Hypothalamus (tissue), 51 donors: ENCODE measurements at regions not wholly inside any gene's neighbourhood (a gene's known extent, or its start where the extent isn't known, plus 50 kb on each side); places are given as distances from the start of the nearest gene placed in this dataset.
A peak's percentile ranks its signal among the peaks of the same experiment; 100 is the strongest.

ENCODE experiments used
- DNase-seq, 51 donors: peaks; one replicate each; lab custom pipeline; 2025; lab: John Stamatoyannopoulos, UW

GRCh38 chr7:68311958-68312357 lies 1286.3 kb upstream of the AUTS2 start:
- DNase-seq, result no peak

GRCh38 chr7:68313806-68314205 lies 1284.5 kb upstream of the AUTS2 start:
- no peak for DNase-seq

- no peak for DNase-seq
Measured at GRCh38 chr7:68314208-68314607, 1284.1 kb upstream of the AUTS2 start.

- DNase-seq, result no peak
Measured at GRCh38 chr7:68317476-68317875, 1280.8 kb upstream of the AUTS2 start.

GRCh38 chr7:68319061-68319460 lies 1279.2 kb upstream of the AUTS2 start:
- no peak for DNase-seq

- peak in 7 of 51 donors; percentile 0 to 11 (median 3) for DNase-seq
Measured at GRCh38 chr7:68321076-68321639, 1277.1 kb upstream of the AUTS2 start.

- DNase-seq, result no peak
Measured at GRCh38 chr7:68321776-68322496, 1276.3 kb upstream of the AUTS2 start.

GRCh38 chr7:68324621-68325020 lies 1273.7 kb upstream of the AUTS2 start:
- DNase-seq, result no peak

GRCh38 chr7:68334216-68334615 lies 1264.1 kb upstream of the AUTS2 start:
- DNase-seq, result no peak

GRCh38 chr7:68334636-68335272 lies 1263.5 kb upstream of the AUTS2 start:
- DNase-seq, result no peak

- DNase-seq, result no peak
Measured at GRCh38 chr7:68336594-68336993, 1261.7 kb upstream of the AUTS2 start.

GRCh38 chr7:68348401-68348800 lies 1249.9 kb upstream of the AUTS2 start:
- DNase-seq, result no peak

GRCh38 chr7:68362745-68363518 lies 1235.3 kb upstream of the AUTS2 start:
- DNase-seq, result no peak

GRCh38 chr7:68364886-68365625 lies 1233.2 kb upstream of the AUTS2 start:
- no peak for DNase-seq

- DNase-seq, result no peak
Measured at GRCh38 chr7:68371985-68372384, 1226.3 kb upstream of the AUTS2 start.

GRCh38 chr7:68376131-68376661 lies 1222.1 kb upstream of the AUTS2 start:
- DNase-seq, result no peak

- no peak for DNase-seq
Measured at GRCh38 chr7:68381731-68382130, 1216.5 kb upstream of the AUTS2 start.

GRCh38 chr7:68384581-68384980 lies 1213.7 kb upstream of the AUTS2 start:
- DNase-seq, result no peak

GRCh38 chr7:68393051-68393450 lies 1205.2 kb upstream of the AUTS2 start:
- no peak for DNase-seq

- no peak for DNase-seq
Measured at GRCh38 chr7:68394131-68394530, 1204.1 kb upstream of the AUTS2 start.
